HEK293 (cell line): ENCODE measurements at regions not wholly inside any gene's neighbourhood (a gene's known extent, or its start where the extent isn't known, plus 50 kb on each side); places are given as distances from the start of the nearest gene placed in this dataset.

Source experiments
- BCL11A ChIP-seq: fragments of 450-650 bp; formaldehyde crosslinking; IDR thresholded peaks from 2 replicates; pipeline ENCODE4 v1.5.1; 2016; ENCODE audit warnings: low read depth, missing biosample characterization, missing genetic modification characterization
- CTCF ChIP-seq: fragments of 450-650 bp; formaldehyde crosslinking; IDR thresholded peaks from 2 replicates; pipeline ENCODE4 v1.5.1; 2016; ENCODE audit warnings: missing biosample characterization, missing genetic modification characterization
- PBX3 ChIP-seq: sonication (generic); formaldehyde crosslinking; IDR thresholded peaks from 2 replicates; pipeline ENCODE4 v1.8.1; 2022; ENCODE audit warnings: mild to moderate bottlenecking, moderate library complexity, missing genetic modification reagents
- ZBTB7A ChIP-seq: fragments of 450-650 bp; formaldehyde crosslinking; IDR thresholded peaks from 2 replicates; pipeline ENCODE4 v1.5.1; 2016; ENCODE audit warnings: low read depth, missing biosample characterization, missing genetic modification characterization
- ZFP41 ChIP-seq: fragments of 450-650 bp; formaldehyde crosslinking; IDR thresholded peaks from 2 replicates; pipeline ENCODE4 v1.5.1; 2016; ENCODE audit warnings: missing biosample characterization, missing genetic modification characterization, borderline replicate concordance
- ZNF311 ChIP-seq: fragments of 450-650 bp; formaldehyde crosslinking; IDR thresholded peaks from 2 replicates; pipeline ENCODE4 v1.5.1; 2017; ENCODE audit warnings: missing biosample characterization, missing genetic modification characterization, borderline replicate concordance
- ZNF416 ChIP-seq: fragments of 450-650 bp; formaldehyde crosslinking; IDR thresholded peaks from 2 replicates; pipeline ENCODE4 v1.5.1; 2016; ENCODE audit warnings: missing biosample characterization, missing genetic modification characterization
- ZNF423 ChIP-seq: fragments of 450-650 bp; formaldehyde crosslinking; IDR thresholded peaks from 2 replicates; pipeline ENCODE4 v1.5.1; 2016; ENCODE audit warnings: missing biosample characterization, missing genetic modification characterization
- TF ChIP-seq, protein P1 (sequence below): fragments of 450-650 bp; formaldehyde crosslinking; IDR thresholded peaks from 2 replicates; pipeline ENCODE4 v1.5.1; 2017; ENCODE audit warnings: missing biosample characterization, mild to moderate bottlenecking, missing genetic modification characterization, moderate library complexity

DNA sequence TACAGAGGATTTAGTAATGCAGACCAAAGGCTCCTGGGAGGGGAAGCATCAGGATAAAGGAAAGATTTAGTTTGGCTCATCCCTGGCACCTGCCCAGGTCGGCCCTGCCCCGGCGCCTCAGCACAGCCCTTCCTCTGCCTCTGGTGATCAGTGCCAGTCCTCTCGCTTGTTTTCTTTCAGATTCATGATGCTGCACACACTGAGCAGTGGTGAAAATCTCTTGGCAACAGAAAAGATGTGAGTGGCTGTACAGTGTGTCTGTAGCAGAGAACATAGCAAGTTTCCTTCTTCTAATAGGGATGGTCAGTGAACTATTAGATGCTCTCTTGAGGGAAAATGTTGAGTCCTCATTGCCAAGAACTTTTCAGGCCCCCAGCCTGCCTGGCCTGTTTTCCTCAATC, 994.1 kb downstream of the KCNMA1 start:
- TF ChIP-seq ZNF416 (tag by site-specific recombination): no peak
- TF ChIP-seq ZNF423: no peak
- no peak for TF ChIP-seq ZFP41 (tag by site-specific recombination)
- TF ChIP-seq CTCF (tag by site-specific recombination): no peak
- TF ChIP-seq PBX3: no peak
- TF ChIP-seq ZNF311 (tag by site-specific recombination): no peak
- TF ChIP-seq, protein P1, sequence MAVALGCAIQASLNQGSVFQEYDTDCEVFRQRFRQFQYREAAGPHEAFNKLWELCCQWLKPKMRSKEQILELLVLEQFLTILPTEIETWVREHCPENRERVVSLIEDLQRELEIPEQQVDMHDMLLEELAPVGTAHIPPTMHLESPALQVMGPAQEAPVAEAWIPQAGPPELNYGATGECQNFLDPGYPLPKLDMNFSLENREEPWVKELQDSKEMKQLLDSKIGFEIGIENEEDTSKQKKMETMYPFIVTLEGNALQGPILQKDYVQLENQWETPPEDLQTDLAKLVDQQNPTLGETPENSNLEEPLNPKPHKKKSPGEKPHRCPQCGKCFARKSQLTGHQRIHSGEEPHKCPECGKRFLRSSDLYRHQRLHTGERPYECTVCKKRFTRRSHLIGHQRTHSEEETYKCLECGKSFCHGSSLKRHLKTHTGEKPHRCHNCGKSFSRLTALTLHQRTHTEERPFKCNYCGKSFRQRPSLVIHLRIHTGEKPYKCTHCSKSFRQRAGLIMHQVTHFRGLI (tag by site-specific recombination): no peak
- no peak for TF ChIP-seq ZBTB7A (tag by site-specific recombination)
- TF ChIP-seq BCL11A: no peak
